A673 (cell line): ENCODE measurements at regions not wholly inside any gene's neighbourhood (a gene's known extent, or its start where the extent isn't known, plus 50 kb on each side); places are given as distances from the start of the nearest gene placed in this dataset.
A peak's percentile ranks its signal among the peaks of the same experiment; 100 is the strongest.

Experiments used
- BruUV-seq: library from RNA; stranded (reverse); fragments of 400-500 nt; replicated peaks from 2 replicates; lab custom pipeline; 2021; lab: Mats Ljungman, UMichigan
- CTCF ChIA-PET: fragments of 300-600 bp; sonication (Branson Sonifier 250); formaldehyde crosslinking; loops from one replicate; lab custom pipeline; 2022; ENCODE audit warnings: antibody characterized with exemption; lab: Charles Lee
- POLR2A ChIA-PET: fragments of 300-600 bp; sonication (Branson Sonifier 250); formaldehyde crosslinking; loops from one replicate; lab custom pipeline; 2022; ENCODE audit warnings: antibody characterized with exemption; ENCODE audit not compliant: low non-redundant PET; lab: Charles Lee
- DNase-seq: peaks from one replicate; pipeline ENCODE4 v3.0.0-alpha.2; 2015; ENCODE audit warnings: low spot score
- H3K27ac ChIP-seq: fragments of 200-600 bp; sonication (generic); 2 replicates; pipeline ENCODE4 v1.5.1; 2016; ENCODE audit warnings: mixed run types, low read depth, mild to moderate bottlenecking, mixed read lengths, antibody characterized with exemption, low read length; ENCODE audit not compliant: poor library complexity, severe bottlenecking
- H3K27me3 ChIP-seq: fragments of 200-600 bp; sonication (generic); replicated peaks from 2 replicates; pipeline ENCODE4 v1.6.1; 2017; ENCODE audit warnings: mixed run types, low read depth, mild to moderate bottlenecking, mixed read lengths, antibody characterized with exemption, low read length; ENCODE audit not compliant: insufficient read depth, poor library complexity
- H3K36me3 ChIP-seq: fragments of 200-600 bp; sonication (generic); 2 replicates; pipeline ENCODE4 v1.6.1; 2016; ENCODE audit warnings: mixed run types, mild to moderate bottlenecking, mixed read lengths, antibody characterized with exemption, low read length; ENCODE audit not compliant: insufficient read depth, poor library complexity, severe bottlenecking
- H3K4me1 ChIP-seq: fragments of 200-600 bp; sonication (generic); 2 replicates; pipeline ENCODE4 v1.6.1; 2017; ENCODE audit warnings: mixed run types, mild to moderate bottlenecking, mixed read lengths, antibody characterized with exemption, low read length; ENCODE audit not compliant: insufficient read depth, poor library complexity, severe bottlenecking
- H3K4me3 ChIP-seq: fragments of 200-600 bp; sonication (generic); 2 replicates; pipeline ENCODE4 v1.5.1; 2016; ENCODE audit warnings: low read depth, mixed run types, mild to moderate bottlenecking, mixed read lengths, low read length; ENCODE audit not compliant: poor library complexity, severe bottlenecking
- H3K9me3 ChIP-seq: fragments of 200-600 bp; sonication (generic); 2 replicates; pipeline ENCODE4 v1.6.1; 2016; ENCODE audit warnings: mixed run types, low read depth, mild to moderate bottlenecking, mixed read lengths, antibody characterized with exemption, low read length; ENCODE audit not compliant: poor library complexity, severe bottlenecking
- CTCF ChIP-seq: fragments of 300-800, 200-600 bp; sonication (generic); conservative IDR thresholded peaks from 2 replicates; pipeline ENCODE4 v1.5.1; 2017; ENCODE audit warnings: low read depth, mild to moderate bottlenecking, antibody characterized with exemption, low read length, moderate library complexity, mixed read lengths
- EZH2 ChIP-seq: fragments of 200-600 bp; sonication (generic); IDR thresholded peaks from 2 replicates; pipeline ENCODE4 v1.6.1; 2017; ENCODE audit warnings: borderline replicate concordance, low read depth, mild to moderate bottlenecking, mixed read lengths, antibody characterized with exemption, low read length; ENCODE audit not compliant: poor library complexity, severe bottlenecking
- intact Hi-C: fragments of 100-400 bp; cut with micrococcal nuclease; formaldehyde crosslinking; loops from one replicate; pipeline ENCODE4 v1.10.0; 2022; ENCODE audit not compliant: unreplicated experiment

DNA sequence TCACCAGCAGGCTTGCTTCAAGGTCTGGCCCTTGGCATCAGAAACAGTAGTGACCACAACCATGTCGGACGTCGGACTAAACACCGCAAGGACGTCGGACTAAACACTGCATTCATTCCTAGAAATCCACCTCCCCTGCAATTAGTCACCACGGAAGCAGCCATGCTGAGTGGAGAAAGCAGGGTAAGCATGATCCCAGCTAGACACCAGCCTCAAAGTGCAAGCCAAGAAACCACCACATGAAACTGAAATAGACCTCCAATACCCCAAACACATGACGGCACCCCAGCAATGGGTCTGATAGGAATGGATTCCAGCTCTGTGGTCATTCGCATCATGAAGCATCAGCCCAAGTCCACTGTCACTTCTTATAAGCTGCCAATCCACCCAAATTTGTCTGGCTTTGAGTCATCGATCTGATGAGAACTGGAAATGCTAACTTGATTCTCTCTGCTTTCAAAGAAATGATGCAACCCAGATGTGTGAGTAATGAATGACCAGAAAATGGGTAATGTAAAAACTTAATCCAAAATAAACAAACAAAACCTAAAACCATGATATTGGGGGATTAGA, 348.3 kb upstream of the TMCO5A start:
- intact Hi-C loops, result no loop called here
- no peak overlapping the region for H3K27ac ChIP-seq
- DNase-seq, result no peak
- H3K27me3 ChIP-seq, result no peaks in the 10 kb centered on the region
- BruUV-seq, result no TSS peak
- no peak overlapping the region for H3K4me3 ChIP-seq
- H3K36me3 ChIP-seq, result no peaks in the 10 kb centered on the region
- ChIA-PET CTCF (no interaction called here), POLR2A (no interaction called here)
- H3K4me1 ChIP-seq, result peaks cover 3% of the 10 kb centered on the region
- no peaks in the 10 kb centered on the region for H3K9me3 ChIP-seq
- no peak for TF ChIP-seq EZH2
- TF ChIP-seq CTCF, result no peak

DNA sequence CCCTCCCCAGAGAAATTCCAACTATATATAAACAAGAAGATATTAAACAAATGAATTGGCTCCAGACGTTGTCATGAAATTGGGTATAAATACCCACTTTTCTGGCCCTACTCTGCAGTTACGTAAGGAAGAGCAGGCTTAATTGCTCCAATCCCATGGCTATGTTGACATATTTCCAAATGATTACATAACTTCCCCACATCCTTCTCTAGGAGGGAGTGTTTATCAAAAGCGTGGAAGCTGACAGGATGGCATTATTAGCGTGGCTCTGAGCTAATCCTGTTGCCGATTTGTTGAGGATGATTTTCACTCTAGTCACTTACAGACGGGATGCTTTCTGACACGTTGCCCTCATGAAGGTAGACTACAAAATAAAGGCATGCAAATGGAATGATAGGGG, 347.5 kb upstream of the TMCO5A start:
- H3K4me1 ChIP-seq, result peaks cover 3% of the 10 kb centered on the region
- POLR2A ChIA-PET, result no interaction called here
- H3K27ac ChIP-seq, result no peak overlapping the region
- DNase-seq, result peak; percentile 37
- no TSS peak for BruUV-seq
- intact Hi-C loops, result no loop called here
- no peak overlapping the region for H3K4me3 ChIP-seq
- no peaks in the 10 kb centered on the region for H3K36me3 ChIP-seq
- CTCF ChIA-PET, result no interaction called here
- H3K27me3 ChIP-seq, result no peaks in the 10 kb centered on the region
- no peaks in the 10 kb centered on the region for H3K9me3 ChIP-seq
- no peak for TF ChIP-seq EZH2
- no peak for TF ChIP-seq CTCF

DNA sequence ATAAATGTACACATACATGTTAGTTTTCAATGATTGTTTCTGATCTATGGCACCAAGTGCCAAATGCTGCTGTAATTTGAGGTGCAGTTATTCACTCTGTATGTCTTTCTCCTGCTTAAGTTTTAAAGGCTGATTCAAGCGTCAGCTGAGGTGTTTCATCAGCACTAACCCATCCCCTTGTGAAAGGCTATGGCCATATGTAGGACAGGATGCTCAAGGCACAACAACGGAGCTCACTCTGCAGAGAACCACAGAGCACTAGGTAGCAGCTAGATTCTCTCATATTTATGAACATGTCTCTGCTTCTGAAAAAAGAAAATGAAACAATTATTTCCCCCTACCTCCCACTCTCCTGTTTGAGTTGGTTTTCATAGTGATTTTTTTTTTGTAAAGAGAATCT, 340.0 kb upstream of the TMCO5A start:
- no peak for DNase-seq
- no peak overlapping the region for H3K27ac ChIP-seq
- ChIA-PET POLR2A (no interaction called here), CTCF (no interaction called here)
- no peak for TF ChIP-seq EZH2
- TF ChIP-seq CTCF, result no peak
- intact Hi-C loops, result no loop called here
- H3K4me1 ChIP-seq, result no peaks in the 10 kb centered on the region
- no peaks in the 10 kb centered on the region for H3K36me3 ChIP-seq
- no TSS peak for BruUV-seq
- no peaks in the 10 kb centered on the region for H3K27me3 ChIP-seq
- no peak overlapping the region for H3K4me3 ChIP-seq
- H3K9me3 ChIP-seq, result no peaks in the 10 kb centered on the region
